A673 (cell line): ENCODE measurements at regions not wholly inside any gene's neighbourhood (a gene's known extent, or its start where the extent isn't known, plus 50 kb on each side); places are given as distances from the start of the nearest gene placed in this dataset.

Experiments used
- EZH2 ChIP-seq: fragments of 200-600 bp; sonication (generic); IDR thresholded peaks from 2 replicates; pipeline ENCODE4 v1.6.1; 2017; ENCODE audit warnings: borderline replicate concordance, low read depth, mild to moderate bottlenecking, mixed read lengths, antibody characterized with exemption, low read length; ENCODE audit not compliant: poor library complexity, severe bottlenecking
- TF ChIP-seq, protein P1 (sequence below): fragments of 300-800, 200-600 bp; sonication (generic); conservative IDR thresholded peaks from 2 replicates; pipeline ENCODE4 v1.5.1; 2017; ENCODE audit warnings: low read depth, mild to moderate bottlenecking, antibody characterized with exemption, low read length, moderate library complexity, mixed read lengths

DNA sequence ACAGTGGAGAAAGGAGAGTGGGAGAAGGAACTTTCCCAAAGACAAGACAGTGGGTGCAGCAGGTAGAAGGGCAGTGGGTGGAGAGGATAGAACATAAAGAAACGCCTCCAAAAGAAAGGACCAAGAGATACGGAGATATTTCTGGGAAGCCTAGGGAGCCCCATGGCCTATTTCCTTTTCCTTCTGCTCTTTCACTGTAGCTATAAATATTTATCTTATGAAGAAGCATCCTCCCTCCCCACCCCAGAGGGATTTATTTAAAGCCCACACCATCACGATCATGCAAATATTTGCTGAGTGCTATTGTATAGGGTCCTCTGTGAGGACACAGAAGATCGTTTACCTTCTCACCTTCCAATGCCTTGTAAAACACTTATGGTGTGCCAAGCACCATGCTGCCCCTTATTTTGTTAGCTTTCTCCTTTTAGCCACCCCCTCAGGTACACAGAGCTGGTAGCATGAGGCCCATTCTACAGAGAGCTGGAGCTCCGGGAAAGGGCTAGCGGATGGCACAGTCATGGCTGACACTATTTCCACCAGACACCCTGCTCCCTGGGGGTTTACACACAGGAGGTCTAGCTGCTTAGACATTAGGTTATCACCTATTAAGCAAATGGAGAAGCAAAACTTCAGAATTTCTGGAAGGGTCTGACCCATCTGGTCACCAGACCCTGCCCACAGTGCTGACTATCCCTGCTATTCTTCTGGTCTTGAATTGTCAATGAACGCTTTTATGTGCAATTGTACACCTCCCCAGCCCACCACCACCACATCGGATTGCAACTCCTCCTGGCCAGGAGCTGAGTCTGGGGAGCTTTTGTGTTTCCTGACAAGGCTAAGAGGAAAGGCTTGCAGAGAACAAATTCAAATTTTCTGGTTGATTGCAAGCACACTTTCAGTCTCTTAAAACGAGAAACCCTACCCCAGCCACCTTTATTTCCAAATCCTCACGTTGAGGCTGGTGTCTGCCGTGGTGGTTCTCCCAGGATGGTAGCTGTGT lies 91.8 kb upstream of the KLF7 start:
- TF ChIP-seq, protein P1, sequence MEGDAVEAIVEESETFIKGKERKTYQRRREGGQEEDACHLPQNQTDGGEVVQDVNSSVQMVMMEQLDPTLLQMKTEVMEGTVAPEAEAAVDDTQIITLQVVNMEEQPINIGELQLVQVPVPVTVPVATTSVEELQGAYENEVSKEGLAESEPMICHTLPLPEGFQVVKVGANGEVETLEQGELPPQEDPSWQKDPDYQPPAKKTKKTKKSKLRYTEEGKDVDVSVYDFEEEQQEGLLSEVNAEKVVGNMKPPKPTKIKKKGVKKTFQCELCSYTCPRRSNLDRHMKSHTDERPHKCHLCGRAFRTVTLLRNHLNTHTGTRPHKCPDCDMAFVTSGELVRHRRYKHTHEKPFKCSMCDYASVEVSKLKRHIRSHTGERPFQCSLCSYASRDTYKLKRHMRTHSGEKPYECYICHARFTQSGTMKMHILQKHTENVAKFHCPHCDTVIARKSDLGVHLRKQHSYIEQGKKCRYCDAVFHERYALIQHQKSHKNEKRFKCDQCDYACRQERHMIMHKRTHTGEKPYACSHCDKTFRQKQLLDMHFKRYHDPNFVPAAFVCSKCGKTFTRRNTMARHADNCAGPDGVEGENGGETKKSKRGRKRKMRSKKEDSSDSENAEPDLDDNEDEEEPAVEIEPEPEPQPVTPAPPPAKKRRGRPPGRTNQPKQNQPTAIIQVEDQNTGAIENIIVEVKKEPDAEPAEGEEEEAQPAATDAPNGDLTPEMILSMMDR: no peak
- no peak for TF ChIP-seq EZH2
